Esophagus squamous epithelium (tissue), 5 donors: ENCODE measurements at regions not wholly inside any gene's neighbourhood (a gene's known extent, or its start where the extent isn't known, plus 50 kb on each side); places are given as distances from the start of the nearest gene placed in this dataset.

ENCODE experiments used
- DNase-seq: peaks from one replicate; lab custom pipeline; 2025; lab: John Stamatoyannopoulos, UW
- H3K27ac ChIP-seq, 4 donors: fragments of 200-600 bp; sonication (generic); one replicate each; pipeline ENCODE4 v1.5.1; 2016 to 2019; ENCODE audit warnings: mild to moderate bottlenecking in 1 of 4
- H3K27me3 ChIP-seq, 4 donors: fragments of 200-600 bp; sonication (generic); 1 replicate in 3 of 4; 2 replicates in 1 of 4; pipeline versions ENCODE4 v1.5.1 to v1.6.0; 2017 to 2021; ENCODE audit warnings: antibody characterized with exemption in 1 of 4
- H3K36me3 ChIP-seq, 3 donors: fragments of 200-600 bp; sonication (generic); one replicate each; pipeline ENCODE4 v1.5.1; 2016 to 2019
- H3K4me1 ChIP-seq, 3 donors: fragments of 200-600 bp; sonication (generic); one replicate each; pipeline ENCODE4 v1.5.1; 2017 to 2019
- H3K4me3 ChIP-seq, 4 donors: fragments of 200-600 bp; sonication (generic); 1 replicate in 3 of 4; 2 replicates in 1 of 4; pipeline ENCODE4 v1.5.1; 2016 to 2019; ENCODE audit warnings: mild to moderate bottlenecking in 2 of 4, moderate library complexity in 1 of 4
- H3K9me3 ChIP-seq, 3 donors: fragments of 200-600 bp; sonication (generic); one replicate each; pipeline ENCODE4 v1.5.1; 2016 to 2019
- POLR2A ChIP-seq, 4 donors: fragments of 450-650 bp; IDR thresholded peaks; one replicate each; pipeline ENCODE4 v1.6.1; 2017; ENCODE audit warnings: antibody characterized with exemption in 4 of 4, mild to moderate bottlenecking in 4 of 4, moderate library complexity in 3 of 4
- WGBS, 2 donors: methylation state at CpG; one replicate each; pipeline ENCODE4 v1.1.5; 2018; 5-methylcytosine and 5-hydroxymethylcytosine counted together
- intact Hi-C: fragments of 100-400 bp; cut with DNase I; formaldehyde crosslinking; loops from one replicate; pipeline ENCODE4 v1.15.0; 2022
- TF ChIP-seq, protein P1 (sequence below), 6 experiments: fragments of 450-650 bp in 4 of 6; fragments of 200-600 bp in 2 of 6; sonication (generic) in 2 of 6; IDR thresholded peaks; one replicate each; pipeline ENCODE4 v1.5.1; 2016 to 2019; ENCODE audit warnings: antibody characterized with exemption in 6 of 6, mild to moderate bottlenecking in 4 of 6, moderate library complexity in 4 of 6
- donor health status: DM: yes; HTN: yes; CAD: no.

DNA sequence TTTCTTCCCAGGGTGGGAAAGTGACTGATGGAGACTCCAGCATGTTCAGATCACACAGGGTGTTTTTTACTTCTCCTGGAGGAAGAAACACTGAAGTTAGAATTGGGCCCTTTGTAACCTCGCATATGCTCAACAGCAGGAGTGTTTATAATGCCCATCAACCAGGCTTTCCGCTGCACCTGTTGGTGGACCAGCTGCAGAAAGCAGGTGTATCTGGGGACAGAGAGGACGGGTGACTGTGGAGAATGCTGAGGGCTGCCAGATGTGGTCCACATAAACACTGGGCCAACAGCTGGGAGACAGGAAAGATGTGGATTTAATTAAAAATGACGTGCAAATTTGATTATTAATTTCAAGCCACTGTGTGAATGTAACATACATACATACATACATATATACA lies 335.5 kb upstream of the SPRED2 start:
- Histone ChIP-seq H3K27me3 (peaks cover 0 to 4% (median 0%) of the 10 kb centered on the region in 4 donors), H3K27ac (no peak overlapping the region), H3K9me3 (no peaks in the 10 kb centered on the region), H3K4me1 (no peaks in the 10 kb centered on the region), H3K36me3 (no peaks in the 10 kb centered on the region), H3K4me3 (no peak overlapping the region)
- 76 to 84% methylated on average over 4 of the region's 4 CpGs for WGBS, 2 donors
- no peak for DNase-seq
- TF ChIP-seq, protein P1, sequence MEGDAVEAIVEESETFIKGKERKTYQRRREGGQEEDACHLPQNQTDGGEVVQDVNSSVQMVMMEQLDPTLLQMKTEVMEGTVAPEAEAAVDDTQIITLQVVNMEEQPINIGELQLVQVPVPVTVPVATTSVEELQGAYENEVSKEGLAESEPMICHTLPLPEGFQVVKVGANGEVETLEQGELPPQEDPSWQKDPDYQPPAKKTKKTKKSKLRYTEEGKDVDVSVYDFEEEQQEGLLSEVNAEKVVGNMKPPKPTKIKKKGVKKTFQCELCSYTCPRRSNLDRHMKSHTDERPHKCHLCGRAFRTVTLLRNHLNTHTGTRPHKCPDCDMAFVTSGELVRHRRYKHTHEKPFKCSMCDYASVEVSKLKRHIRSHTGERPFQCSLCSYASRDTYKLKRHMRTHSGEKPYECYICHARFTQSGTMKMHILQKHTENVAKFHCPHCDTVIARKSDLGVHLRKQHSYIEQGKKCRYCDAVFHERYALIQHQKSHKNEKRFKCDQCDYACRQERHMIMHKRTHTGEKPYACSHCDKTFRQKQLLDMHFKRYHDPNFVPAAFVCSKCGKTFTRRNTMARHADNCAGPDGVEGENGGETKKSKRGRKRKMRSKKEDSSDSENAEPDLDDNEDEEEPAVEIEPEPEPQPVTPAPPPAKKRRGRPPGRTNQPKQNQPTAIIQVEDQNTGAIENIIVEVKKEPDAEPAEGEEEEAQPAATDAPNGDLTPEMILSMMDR (IDR thresholded peaks at IDR 0.05), result no peak
- no peak for TF ChIP-seq POLR2A (IDR thresholded peaks at IDR 0.05)
- intact Hi-C loops, result no loop called here

DNA sequence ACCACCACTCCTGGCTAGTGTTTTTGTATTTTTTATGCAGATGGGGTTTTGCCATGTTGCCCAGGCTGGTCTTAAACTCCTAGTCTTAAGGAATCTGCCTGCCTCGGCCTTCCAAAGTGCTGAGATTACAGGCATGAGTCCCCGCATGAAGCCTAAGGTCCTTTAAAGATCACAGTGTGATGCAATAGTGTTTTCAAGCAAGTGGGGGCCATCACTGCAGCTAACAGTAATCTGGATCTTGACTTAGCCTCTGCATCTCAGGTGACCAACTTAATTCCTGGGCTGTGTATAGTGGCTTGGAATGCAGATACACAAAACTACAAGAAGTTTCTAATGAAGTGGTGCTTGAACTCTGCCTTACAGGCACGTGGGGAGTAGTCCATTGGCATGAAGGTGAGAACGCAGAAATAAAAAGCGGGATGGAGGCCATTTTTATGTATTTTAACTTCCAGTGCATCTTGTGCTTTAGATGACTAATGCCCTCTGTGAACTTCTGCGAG lies 334.4 kb upstream of the SPRED2 start:
- no peaks in the 10 kb centered on the region for H3K9me3 ChIP-seq
- TF ChIP-seq POLR2A (IDR thresholded peaks at IDR 0.05), result no peak
- TF ChIP-seq, protein P1 (IDR thresholded peaks at IDR 0.05), result no peak
- no peak for DNase-seq
- no peaks in the 10 kb centered on the region for H3K36me3 ChIP-seq
- peaks cover 0 to 4% (median 0%) of the 10 kb centered on the region in 4 donors for H3K27me3 ChIP-seq
- intact Hi-C loops, result no loop called here
- H3K27ac ChIP-seq, result no peak overlapping the region
- no peak overlapping the region for H3K4me3 ChIP-seq
- 73 to 76% methylated on average over 4 to 5 of the region's 6 CpGs for WGBS, 2 donors
- no peaks in the 10 kb centered on the region for H3K4me1 ChIP-seq

DNA sequence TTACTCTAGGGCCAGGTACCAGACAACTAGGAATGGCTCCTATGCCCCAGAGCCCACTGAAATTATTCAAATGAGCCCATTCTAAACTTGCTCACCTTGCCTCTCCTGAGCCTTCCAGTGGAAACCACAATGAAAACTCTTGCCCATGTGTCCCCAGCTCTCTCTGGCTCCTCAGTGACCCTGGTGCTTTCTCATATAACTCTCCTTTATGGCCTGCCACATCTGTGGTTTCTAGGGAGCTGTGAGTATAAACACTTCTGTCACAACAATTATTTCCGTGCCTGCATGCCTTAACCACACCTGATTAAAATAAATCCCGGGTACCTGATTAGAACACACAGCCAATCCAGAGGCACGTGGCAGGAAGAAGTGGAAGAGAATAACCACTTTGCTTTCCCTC lies 333.0 kb upstream of the SPRED2 start:
- WGBS, 2 donors, result 57 to 68% methylated on average over 3 of the region's 3 CpGs
- H3K27me3 ChIP-seq, result no peaks in the 10 kb centered on the region
- H3K27ac ChIP-seq, result no peak overlapping the region
- TF ChIP-seq, protein P1 (IDR thresholded peaks at IDR 0.05), result no peak
- no peak for TF ChIP-seq POLR2A (IDR thresholded peaks at IDR 0.05)
- H3K9me3 ChIP-seq, result no peaks in the 10 kb centered on the region
- H3K36me3 ChIP-seq, result no peaks in the 10 kb centered on the region
- intact Hi-C loops, result no loop called here
- no peak overlapping the region for H3K4me3 ChIP-seq
- H3K4me1 ChIP-seq, result no peaks in the 10 kb centered on the region
- DNase-seq, result no peak

DNA sequence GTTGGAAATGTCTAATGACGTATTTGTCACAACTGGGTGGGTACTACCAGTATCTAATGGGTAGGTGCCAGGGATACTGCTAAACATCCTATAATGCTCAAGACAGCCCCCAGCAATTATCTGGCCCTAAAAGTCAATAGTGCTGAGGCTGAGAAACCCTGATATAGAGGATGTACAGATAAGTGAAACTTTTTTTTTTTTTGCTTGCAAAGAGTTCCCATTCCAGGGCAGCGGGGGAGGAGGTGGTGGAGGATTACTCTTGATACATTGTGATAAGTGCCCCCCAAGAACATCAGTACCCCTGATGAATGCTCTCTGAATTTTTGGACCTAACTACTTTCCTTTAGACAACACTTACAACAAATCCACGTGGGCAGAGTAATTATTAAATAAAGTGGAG lies 329.7 kb upstream of the SPRED2 start:
- no peak for DNase-seq
- Histone ChIP-seq H3K36me3 (no peaks in the 10 kb centered on the region), H3K27me3 (no peaks in the 10 kb centered on the region), H3K4me3 (no peak overlapping the region), H3K9me3 (peaks cover 0 to 6% (median 0%) of the 10 kb centered on the region in 3 donors), H3K27ac (no peak overlapping the region), H3K4me1 (no peaks in the 10 kb centered on the region)
- WGBS, 2 donors, result 67 to 74% methylated on average over 3 of the region's 3 CpGs
- TF ChIP-seq POLR2A (IDR thresholded peaks at IDR 0.05), result no peak
- TF ChIP-seq, protein P1 (IDR thresholded peaks at IDR 0.05), result no peak
- intact Hi-C loops, result no loop called here

DNA sequence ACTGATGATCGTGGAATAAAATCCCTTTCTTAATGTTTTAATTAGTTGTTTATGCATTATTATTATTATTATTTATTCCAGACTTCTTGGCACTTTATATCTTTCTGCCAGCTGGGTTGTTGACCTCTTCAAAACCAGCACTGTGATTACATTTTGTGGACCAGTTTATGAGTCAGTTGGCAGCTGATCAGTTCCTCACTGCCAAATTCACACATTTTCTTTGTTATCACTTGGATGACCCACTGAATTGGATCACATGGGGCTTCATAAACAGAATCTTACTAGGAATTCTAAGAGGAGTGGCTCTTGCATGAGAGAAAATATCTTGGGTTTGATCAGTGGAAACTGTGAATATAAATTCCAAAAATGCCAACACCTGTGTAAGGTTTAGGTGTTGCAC lies 321.8 kb upstream of the SPRED2 start:
- intact Hi-C loops, result no loop called here
- no peak for DNase-seq
- Histone ChIP-seq H3K4me1 (no peaks in the 10 kb centered on the region), H3K27ac (no peak overlapping the region), H3K9me3 (peaks cover 0 to 15% (median 0%) of the 10 kb centered on the region in 3 donors), H3K4me3 (no peak overlapping the region), H3K36me3 (no peaks in the 10 kb centered on the region), H3K27me3 (no peaks in the 10 kb centered on the region)
- no peak for TF ChIP-seq POLR2A (IDR thresholded peaks at IDR 0.05)
- TF ChIP-seq, protein P1 (IDR thresholded peaks at IDR 0.05), result no peak
- WGBS, 2 donors, result 31 to 44% methylated on average over 1 of the region's 1 CpG
